ENCODE measurements at regions not wholly inside any gene's neighbourhood (a gene's known extent, or its start where the extent isn't known, plus 50 kb on each side); places are given as distances from the start of the nearest gene placed in this dataset.

DNA sequence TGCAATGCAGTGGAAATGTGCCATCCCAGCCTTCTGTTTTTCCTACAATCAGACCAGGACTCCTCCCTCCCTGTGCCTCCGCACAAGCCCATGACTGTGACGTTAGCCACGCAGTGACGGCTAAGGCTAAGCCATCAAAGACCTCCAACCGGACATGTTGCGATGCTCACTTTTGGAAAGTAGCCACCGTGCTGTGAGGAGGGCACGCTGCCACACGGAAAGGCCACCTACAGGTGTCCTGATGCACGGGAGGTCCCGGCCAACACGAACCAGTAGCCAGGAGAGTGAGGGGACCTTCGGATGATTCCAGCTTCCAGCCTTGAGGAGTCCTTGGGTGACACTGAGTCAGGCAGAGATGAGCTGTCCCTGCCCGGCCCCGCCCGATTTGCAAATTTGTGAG lies 53.9 kb downstream of the FOXL1 start:
- no peak for TF ChIP-seq POLR2A (IDR thresholded peaks at IDR 0.05; ENCODE audit: low read depth, low read length)
- no peak for TF ChIP-seq TAF1 (IDR thresholded peaks at IDR 0.05; ENCODE audit: borderline replicate concordance, low read depth, low read length)
- no peak for TF ChIP-seq POLR2AphosphoS5 (IDR thresholded peaks at IDR 0.05; ENCODE audit: low read depth, low read length)
- no peak for FAIRE-seq
- no peak for DNase-seq (ENCODE audit: insufficient read length)

DNA sequence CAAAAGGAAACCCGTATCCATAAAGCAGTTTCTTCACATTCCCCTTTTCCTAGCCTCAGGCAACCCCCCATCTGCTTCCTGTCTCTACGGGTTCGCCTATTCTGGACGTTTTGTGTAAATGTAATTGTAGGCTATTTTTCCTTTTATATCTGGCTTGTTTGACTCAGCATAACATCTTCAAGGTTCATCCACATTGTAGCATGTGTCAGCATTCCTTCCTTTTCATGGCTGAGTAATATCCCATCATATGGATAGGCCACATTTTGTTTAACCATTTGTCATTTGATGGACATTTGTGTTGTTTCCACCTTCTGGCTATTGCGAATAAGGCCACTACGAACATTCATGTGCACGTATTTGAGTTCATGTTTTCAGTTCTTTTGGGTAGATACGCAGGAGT lies 54.6 kb downstream of the FOXL1 start:
- DNase-seq (ENCODE audit: insufficient read length) (no peak), FAIRE-seq (no peak)
- TF ChIP-seq TAF1 (IDR thresholded peaks at IDR 0.05; ENCODE audit: borderline replicate concordance, low read depth, low read length) (no peak), POLR2A (IDR thresholded peaks at IDR 0.05; ENCODE audit: low read depth, low read length) (no peak), POLR2AphosphoS5 (IDR thresholded peaks at IDR 0.05; ENCODE audit: low read depth, low read length) (no peak)

DNA sequence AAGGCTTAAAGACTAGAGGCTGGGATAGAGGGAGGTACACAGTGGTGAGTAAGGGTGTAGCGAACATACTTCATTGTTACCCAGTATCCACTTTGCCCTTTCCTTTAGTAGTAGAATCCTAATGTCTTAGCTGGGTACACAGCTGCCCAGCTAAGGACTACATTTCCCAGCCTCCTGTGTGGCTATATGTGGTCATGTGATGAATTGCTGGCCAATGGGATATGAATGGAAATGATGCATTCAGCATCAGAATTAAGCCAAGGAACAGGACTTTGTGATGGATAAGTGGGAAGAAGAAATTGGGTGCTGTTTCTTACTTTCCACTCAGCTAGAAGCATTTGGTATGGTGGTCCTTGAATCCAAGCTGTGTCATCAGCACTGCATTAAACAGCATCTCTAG lies 55.9 kb downstream of the FOXL1 start:
- DNase-seq (ENCODE audit: insufficient read length) (no peak), FAIRE-seq (no peak)
- TF ChIP-seq POLR2AphosphoS5 (IDR thresholded peaks at IDR 0.05; ENCODE audit: low read depth, low read length) (no peak), TAF1 (IDR thresholded peaks at IDR 0.05; ENCODE audit: borderline replicate concordance, low read depth, low read length) (no peak), POLR2A (IDR thresholded peaks at IDR 0.05; ENCODE audit: low read depth, low read length) (no peak)

DNA sequence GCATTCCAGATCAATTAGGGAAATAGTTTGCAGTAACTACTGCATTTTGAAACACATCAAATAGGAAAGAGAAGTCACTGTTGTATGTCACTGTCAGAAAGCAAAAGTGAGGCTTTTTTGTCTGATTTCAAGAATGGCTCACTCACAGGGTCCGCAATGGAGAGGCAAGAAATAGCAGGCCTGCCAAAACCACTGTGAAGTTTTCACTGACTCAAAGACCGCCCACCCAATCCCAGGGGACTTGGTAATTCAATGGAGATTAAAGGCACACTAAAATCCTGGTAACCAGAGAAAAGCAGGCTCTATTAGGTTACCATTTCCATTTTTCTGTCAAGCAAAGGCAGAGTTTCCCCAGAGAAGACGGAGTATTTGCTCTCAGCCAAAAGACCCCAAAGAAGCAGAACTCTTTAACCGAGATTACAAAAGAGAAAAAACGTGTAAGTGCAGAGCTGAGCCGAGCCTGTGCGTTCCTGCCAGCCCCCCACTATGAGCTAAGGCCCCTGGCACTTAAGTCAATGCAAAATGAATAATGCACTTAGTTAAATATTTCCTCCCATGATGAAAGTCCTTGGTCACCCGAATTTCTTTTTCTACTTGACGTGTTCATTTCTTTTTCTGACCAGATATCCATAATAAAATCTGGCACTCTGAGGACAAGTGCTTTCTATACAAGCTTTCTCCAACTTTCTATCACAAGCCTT lies 57.0 kb downstream of the FOXL1 start:
- no peak for TF ChIP-seq POLR2AphosphoS5 (IDR thresholded peaks at IDR 0.05; ENCODE audit: low read depth, low read length)
- no peak for TF ChIP-seq TAF1 (IDR thresholded peaks at IDR 0.05; ENCODE audit: borderline replicate concordance, low read depth, low read length)
- no peak for TF ChIP-seq POLR2A (IDR thresholded peaks at IDR 0.05; ENCODE audit: low read depth, low read length)
- DNase-seq (ENCODE audit: insufficient read length) (no peak), FAIRE-seq (no peak)

DNA sequence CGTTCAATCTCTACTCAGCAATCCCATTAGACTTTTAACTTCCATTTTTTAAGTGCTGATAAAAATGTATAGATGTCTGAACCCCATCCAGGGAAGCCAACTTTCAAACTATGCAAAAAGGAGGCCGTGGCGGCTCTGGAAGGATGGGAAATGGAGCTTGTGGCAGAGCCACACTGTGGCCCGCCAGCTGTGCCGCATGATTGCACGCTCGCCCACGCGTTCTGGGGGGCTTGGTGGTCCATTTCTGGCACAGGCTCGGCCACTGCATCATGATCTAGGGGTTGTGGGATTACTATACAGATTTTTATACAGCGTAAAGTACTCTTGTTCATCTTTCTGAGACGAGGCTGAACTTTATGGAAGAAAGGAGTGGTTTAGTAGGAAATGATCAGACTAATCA lies 57.6 kb downstream of the FOXL1 start:
- TF ChIP-seq TAF1 (IDR thresholded peaks at IDR 0.05; ENCODE audit: borderline replicate concordance, low read depth, low read length) (no peak), POLR2A (IDR thresholded peaks at IDR 0.05; ENCODE audit: low read depth, low read length) (no peak), POLR2AphosphoS5 (IDR thresholded peaks at IDR 0.05; ENCODE audit: low read depth, low read length) (no peak)
- FAIRE-seq: no peak
- DNase-seq (ENCODE audit: insufficient read length): no peak

DNA sequence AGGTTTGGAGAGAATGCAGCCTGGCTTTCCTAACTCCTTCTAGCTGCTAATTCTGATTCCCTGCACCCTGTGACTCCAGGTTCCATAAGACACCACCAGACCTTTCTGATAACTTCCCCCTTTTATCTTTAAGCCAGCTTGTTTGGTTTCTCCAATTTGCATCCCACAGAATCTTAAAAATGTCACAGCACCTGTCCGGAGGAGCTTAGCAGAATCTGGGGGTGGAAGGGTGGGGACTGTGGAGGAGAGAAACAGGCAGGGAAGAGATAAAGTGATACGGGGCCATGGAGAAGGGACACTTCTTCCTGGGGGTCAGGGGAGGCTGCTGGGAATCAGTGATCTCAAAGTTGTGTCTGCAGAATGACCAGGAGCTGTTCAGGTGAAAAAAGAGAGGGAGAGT lies 59.4 kb downstream of the FOXL1 start:
- DNase-seq (ENCODE audit: insufficient read length): no peak
- TF ChIP-seq TAF1 (IDR thresholded peaks at IDR 0.05; ENCODE audit: borderline replicate concordance, low read depth, low read length) (no peak), POLR2A (IDR thresholded peaks at IDR 0.05; ENCODE audit: low read depth, low read length) (no peak), POLR2AphosphoS5 (IDR thresholded peaks at IDR 0.05; ENCODE audit: low read depth, low read length) (no peak)
- no peak for FAIRE-seq

DNA sequence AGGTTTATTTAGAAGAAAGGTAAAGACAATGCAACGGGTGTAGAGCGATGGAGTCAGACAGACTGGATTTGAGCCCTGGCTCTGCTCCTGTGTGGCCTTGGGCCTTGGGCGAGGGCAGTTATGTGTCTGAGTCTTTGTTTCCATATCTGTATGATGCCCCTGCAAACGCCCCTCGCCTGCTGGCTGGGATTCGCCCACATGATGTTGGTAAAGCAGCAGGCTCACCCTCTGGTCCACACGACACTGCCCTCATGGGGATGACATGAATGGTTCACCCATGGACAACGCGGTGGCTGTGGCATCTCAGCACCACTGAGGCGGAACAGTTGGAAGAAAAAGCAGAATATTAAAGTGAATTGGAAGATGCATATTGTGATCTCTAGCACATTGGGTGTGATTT lies 60.3 kb downstream of the FOXL1 start:
- no peak for TF ChIP-seq TAF1 (IDR thresholded peaks at IDR 0.05; ENCODE audit: borderline replicate concordance, low read depth, low read length)
- TF ChIP-seq POLR2AphosphoS5 (IDR thresholded peaks at IDR 0.05; ENCODE audit: low read depth, low read length): no peak
- TF ChIP-seq POLR2A (IDR thresholded peaks at IDR 0.05; ENCODE audit: low read depth, low read length): no peak
- DNase-seq (ENCODE audit: insufficient read length) (no peak), FAIRE-seq (no peak)

DNA sequence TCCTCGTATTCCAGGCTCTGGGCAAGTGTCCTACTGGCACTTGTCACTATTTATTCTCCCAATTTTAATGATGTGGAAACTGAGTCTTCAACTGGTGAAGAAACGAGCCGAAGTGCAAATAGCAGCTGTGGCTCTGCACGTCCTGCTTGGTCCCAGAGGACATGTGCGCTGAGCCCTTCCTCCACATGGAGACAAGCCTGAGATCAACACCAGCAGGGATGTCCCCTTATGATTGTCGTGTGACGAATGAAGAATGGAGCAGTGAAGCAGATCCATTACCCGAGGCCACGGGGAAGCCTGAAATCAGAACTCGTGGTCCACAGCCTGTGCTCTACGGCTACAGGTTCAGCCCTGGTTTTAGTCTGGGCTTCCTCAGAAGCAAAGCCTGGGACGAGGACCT lies 61.0 kb downstream of the FOXL1 start:
- TF ChIP-seq POLR2AphosphoS5 (IDR thresholded peaks at IDR 0.05; ENCODE audit: low read depth, low read length) (no peak), TAF1 (IDR thresholded peaks at IDR 0.05; ENCODE audit: borderline replicate concordance, low read depth, low read length) (no peak), POLR2A (IDR thresholded peaks at IDR 0.05; ENCODE audit: low read depth, low read length) (no peak)
- no peak for FAIRE-seq
- no peak for DNase-seq (ENCODE audit: insufficient read length)

DNA sequence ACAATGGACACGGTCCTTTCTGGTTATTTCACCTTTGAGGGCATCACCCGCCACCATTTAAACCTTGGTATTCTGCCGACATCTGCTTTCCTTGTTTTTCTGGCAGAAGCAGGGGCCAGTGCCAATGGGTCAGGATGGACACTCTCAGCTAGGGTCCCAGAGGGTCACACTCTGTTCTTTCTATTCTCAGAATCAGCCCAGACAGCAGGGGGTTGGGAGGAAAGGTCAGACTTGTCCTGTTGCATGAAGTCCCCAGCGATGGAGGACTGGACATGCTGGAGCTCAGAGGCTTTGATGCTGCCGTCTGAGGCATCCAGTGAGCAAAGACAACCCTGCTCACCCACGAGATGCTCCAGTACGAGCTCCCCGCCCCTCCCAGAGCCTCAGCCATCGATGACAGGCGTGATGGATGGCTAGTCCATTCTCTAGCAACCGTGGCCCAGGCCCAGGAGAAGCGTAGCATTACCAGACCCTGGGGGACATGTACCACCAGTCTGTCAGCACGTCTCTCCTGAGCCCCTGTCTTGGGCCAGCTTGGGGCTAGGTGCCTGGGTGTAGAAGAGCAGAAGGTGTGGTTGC lies 62.0 kb downstream of the FOXL1 start:
- FAIRE-seq: no peak
- TF ChIP-seq TAF1 (IDR thresholded peaks at IDR 0.05; ENCODE audit: borderline replicate concordance, low read depth, low read length) (no peak), POLR2AphosphoS5 (IDR thresholded peaks at IDR 0.05; ENCODE audit: low read depth, low read length) (no peak), POLR2A (IDR thresholded peaks at IDR 0.05; ENCODE audit: low read depth, low read length) (no peak)

DNA sequence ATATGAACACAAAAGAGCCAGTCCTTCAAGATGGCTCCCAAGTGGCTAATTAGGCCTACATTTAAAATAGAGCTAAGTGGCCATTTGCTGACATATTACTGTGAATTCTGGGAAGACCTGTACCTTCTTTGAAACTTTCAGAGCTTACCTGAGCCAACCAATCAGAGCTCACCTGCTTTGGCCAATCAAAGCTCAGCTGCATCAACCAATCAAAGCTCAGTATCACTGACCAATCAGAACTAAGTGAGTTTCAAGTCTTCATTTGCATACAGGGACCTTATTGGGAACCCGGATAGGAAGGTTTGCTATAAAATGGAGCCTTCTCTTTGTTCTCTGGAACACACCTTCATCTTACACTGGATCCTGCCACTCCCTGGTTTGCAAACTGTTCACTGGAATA lies 63.7 kb downstream of the FOXL1 start:
- no peak for TF ChIP-seq POLR2AphosphoS5 (IDR thresholded peaks at IDR 0.05; ENCODE audit: low read depth, low read length)
- no peak for TF ChIP-seq POLR2A (IDR thresholded peaks at IDR 0.05; ENCODE audit: low read depth, low read length)
- TF ChIP-seq TAF1 (IDR thresholded peaks at IDR 0.05; ENCODE audit: borderline replicate concordance, low read depth, low read length): no peak
- FAIRE-seq (no peak), DNase-seq (ENCODE audit: insufficient read length) (no peak)

More for the DNA sequence above, 62.0 kb downstream of the FOXL1 start:
- no peak for DNase-seq (ENCODE audit: insufficient read length)

DNA sequence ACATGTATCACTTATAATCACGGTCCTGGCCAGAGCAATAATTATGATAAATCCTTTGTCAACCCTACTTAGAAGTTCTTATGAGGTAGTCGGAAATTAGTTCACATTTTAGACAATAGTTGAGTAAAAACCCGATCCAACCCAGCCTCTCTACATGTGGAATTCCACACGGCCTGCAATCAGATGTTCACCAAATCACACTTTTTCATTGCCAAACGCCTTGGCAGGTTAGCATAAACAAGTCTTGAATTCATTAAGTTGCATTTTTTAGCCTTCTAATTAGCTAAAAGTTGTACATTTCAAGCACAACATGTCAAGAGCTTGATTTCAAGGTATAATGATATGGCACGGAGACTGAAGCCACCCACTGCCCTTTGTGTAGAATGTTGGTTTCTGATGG lies 65.3 kb downstream of the FOXL1 start:
- DNase-seq (ENCODE audit: insufficient read length) (no peak), FAIRE-seq (no peak)
- TF ChIP-seq POLR2A (IDR thresholded peaks at IDR 0.05; ENCODE audit: low read depth, low read length) (no peak), TAF1 (IDR thresholded peaks at IDR 0.05; ENCODE audit: borderline replicate concordance, low read depth, low read length) (no peak), POLR2AphosphoS5 (IDR thresholded peaks at IDR 0.05; ENCODE audit: low read depth, low read length) (no peak)

DNA sequence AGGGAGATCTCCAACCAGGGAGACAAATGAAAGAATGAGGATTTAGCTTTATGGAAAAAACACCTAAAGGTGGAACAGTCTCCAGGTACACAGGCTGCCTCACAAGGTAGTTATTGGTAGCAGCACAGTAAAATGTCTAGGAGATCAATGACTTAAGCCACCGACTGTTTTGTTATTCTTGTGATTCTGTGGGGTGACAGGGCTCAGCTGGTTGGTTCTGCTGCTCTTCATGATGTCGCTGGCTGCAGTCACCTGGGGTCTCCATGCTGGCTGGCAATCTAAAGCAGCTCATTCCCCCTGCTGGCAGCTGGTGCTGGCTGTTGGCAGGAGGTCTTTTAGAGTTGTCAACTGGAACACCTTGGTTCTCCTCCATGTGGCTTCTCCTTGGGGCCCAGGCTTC lies 69.2 kb downstream of the FOXL1 start:
- no peak for DNase-seq (ENCODE audit: insufficient read length)
- TF ChIP-seq TAF1 (IDR thresholded peaks at IDR 0.05; ENCODE audit: borderline replicate concordance, low read depth, low read length) (no peak), POLR2A (IDR thresholded peaks at IDR 0.05; ENCODE audit: low read depth, low read length) (no peak), POLR2AphosphoS5 (IDR thresholded peaks at IDR 0.05; ENCODE audit: low read depth, low read length) (no peak)
- no peak for FAIRE-seq

Data from GM12892 (cell line).